OCI-LY3 (cell line): ENCODE measurements at regions not wholly inside any gene's neighbourhood (a gene's known extent, or its start where the extent isn't known, plus 50 kb on each side); places are given as distances from the start of the nearest gene placed in this dataset.
A peak's percentile ranks its signal among the peaks of the same experiment; 100 is the strongest.
"Not testable (repeated sequence)": the region's sequence is repeated elsewhere in the genome, so short reads cannot be mapped to it uniquely, and the experiment has no call there.

Experiments
- H2AFZ ChIP-seq: fragments of 200-600, 300-600 bp; shearing (Covaris generic); 2 replicates; pipeline ENCODE4 v1.6.0; 2014; ENCODE audit warnings: antibody characterized with exemption, low read depth, low read length
- H3K27ac ChIP-seq: fragments of 200-600, 300-600 bp; sonication (generic); 2 replicates; pipeline ENCODE4 v1.5.1; 2014; ENCODE audit warnings: mild to moderate bottlenecking, low read length, moderate library complexity, mixed read lengths
- H3K27me3 ChIP-seq: fragments of 200-600, 300-600 bp; sonication (generic); 2 replicates; pipeline ENCODE4 v1.6.1; 2014; ENCODE audit warnings: low read depth, low read length, mixed read lengths
- H3K36me3 ChIP-seq: fragments of 200-600, 300-600 bp; sonication (generic); replicated peaks from 2 replicates; pipeline ENCODE3; 2014; ENCODE audit warnings: low read depth, low read length, mixed read lengths
- H3K4me1 ChIP-seq: fragments of 300-600, 200-600 bp; sonication (generic); 2 replicates; pipeline ENCODE4 v1.6.1; 2014; ENCODE audit warnings: low read length, mixed read lengths
- H3K4me2 ChIP-seq: fragments of 200-600, 300-600 bp; sonication (generic); 2 replicates; pipeline ENCODE4 v1.6.1; 2014; ENCODE audit warnings: low read length, mixed read lengths
- H3K4me3 ChIP-seq: fragments of 300-600, 200-600 bp; sonication (generic); 2 replicates; pipeline ENCODE4 v1.5.1; 2014; ENCODE audit warnings: antibody characterized with exemption, mild to moderate bottlenecking, low read length, moderate library complexity
- H3K79me2 ChIP-seq: fragments of 300-600, 200-600 bp; shearing (Covaris generic); 2 replicates; pipeline ENCODE4 v1.6.1; 2014; ENCODE audit warnings: mild to moderate bottlenecking, low read length, mixed read lengths
- H3K9ac ChIP-seq: fragments of 300-600, 200-600 bp; shearing (Covaris generic); 2 replicates; pipeline ENCODE4 v1.6.0; 2014; ENCODE audit warnings: mild to moderate bottlenecking, low read length, moderate library complexity
- H3K9me3 ChIP-seq: fragments of 200-600, 300-600 bp; shearing (Covaris generic); 2 replicates; pipeline ENCODE4 v1.6.1; 2014; ENCODE audit warnings: low read length, mixed read lengths; ENCODE audit not compliant: insufficient read depth
- H4K20me1 ChIP-seq: fragments of 200-600, 300-600 bp; sonication (generic); 2 replicates; pipeline ENCODE4 v1.6.1; 2016; ENCODE audit warnings: low read length, mixed read lengths; ENCODE audit not compliant: insufficient read depth
- CTCF ChIP-seq: fragments of 200-600, 300-600 bp; sonication (generic); IDR thresholded peaks from 2 replicates; pipeline ENCODE4 v1.5.1; 2014; ENCODE audit warnings: antibody characterized with exemption, low read length, low read depth
- EZH2phosphoT487 ChIP-seq: fragments of 200-600 bp; shearing (Covaris generic); IDR thresholded peaks from 2 replicates; pipeline ENCODE4 v1.6.1; 2018; ENCODE audit warnings: antibody characterized with exemption, mixed run types, low read depth

- Histone ChIP-seq H3K9me3 (no peaks in the 10 kb centered on the region), H3K36me3 (no peaks in the 10 kb centered on the region), H3K4me3 (no peak overlapping the region), H3K27me3 (no peaks in the 10 kb centered on the region), H3K4me1 (no peaks in the 10 kb centered on the region), H3K9ac (no peak overlapping the region), H3K27ac (no peak overlapping the region), H3K4me2 (no peak overlapping the region), H4K20me1 (no peaks in the 10 kb centered on the region), H3K79me2 (no peaks in the 10 kb centered on the region), H2AFZ (no peak overlapping the region)
- TF ChIP-seq EZH2phosphoT487, result no peak
- TF ChIP-seq CTCF, result peak; percentile 68
These were observed 131.8 kb downstream of the OR13H1 start for GRCh38 chrX:131675596-131676194.

- no peak for TF ChIP-seq EZH2phosphoT487
- peak; percentile 56 for TF ChIP-seq CTCF
- H3K27ac ChIP-seq, result no peak overlapping the region
- H3K27me3 ChIP-seq, result no peaks in the 10 kb centered on the region
- H3K9ac ChIP-seq, result no peak overlapping the region
- no peaks in the 10 kb centered on the region for H3K79me2 ChIP-seq
- no peaks in the 10 kb centered on the region for H3K9me3 ChIP-seq
- no peaks in the 10 kb centered on the region for H4K20me1 ChIP-seq
- no peak overlapping the region for H3K4me2 ChIP-seq
- H3K4me1 ChIP-seq, result no peaks in the 10 kb centered on the region
- 0 out of 2 replicates have a peak overlapping the region, but pooled peaks have one; percentile 15 for H2AFZ ChIP-seq
- no peaks in the 10 kb centered on the region for H3K36me3 ChIP-seq
- no peak overlapping the region for H3K4me3 ChIP-seq
These were observed 134.1 kb downstream of the OR13H1 start for GRCh38 chrX:131677655-131678628.

GRCh38 chrX:131682735-131683134 lies 138.9 kb downstream of the OR13H1 start:
- H4K20me1 ChIP-seq, H3K9ac ChIP-seq, H3K79me2 ChIP-seq, H3K4me3 ChIP-seq, H2AFZ ChIP-seq, H3K36me3 ChIP-seq, H3K4me1 ChIP-seq, H3K9me3 ChIP-seq, H3K27me3 ChIP-seq, H3K27ac ChIP-seq, H3K4me2 ChIP-seq: not testable (repeated sequence)

DNA sequence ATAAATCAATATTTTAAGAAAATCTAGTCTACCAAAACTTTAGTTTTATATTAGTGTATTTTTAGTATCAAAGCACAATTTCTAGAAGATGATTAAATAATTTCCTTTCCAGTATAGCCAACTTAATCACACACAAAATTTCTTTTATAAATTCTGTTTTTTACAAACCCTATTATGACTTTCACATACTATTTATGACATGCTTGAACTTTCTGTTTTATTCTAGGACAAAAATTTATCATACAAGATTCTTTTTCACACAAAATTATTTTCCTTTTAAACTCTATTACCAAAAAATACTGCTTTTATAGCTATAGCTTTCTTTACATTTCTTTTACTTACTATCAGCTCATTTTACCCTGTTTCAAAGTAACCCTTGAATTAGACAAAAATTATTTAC lies 149.5 kb downstream of the OR13H1 start:
- Histone ChIP-seq H3K27ac (no peak overlapping the region), H2AFZ (no peak overlapping the region), H3K27me3 (no peaks in the 10 kb centered on the region), H3K9me3 (no peaks in the 10 kb centered on the region), H3K9ac (no peak overlapping the region), H3K4me2 (no peak overlapping the region), H4K20me1 (no peaks in the 10 kb centered on the region), H3K4me3 (no peak overlapping the region), H3K4me1 (no peaks in the 10 kb centered on the region), H3K36me3 (no peaks in the 10 kb centered on the region), H3K79me2 (no peaks in the 10 kb centered on the region)
- TF ChIP-seq CTCF (no peak), EZH2phosphoT487 (no peak)

DNA sequence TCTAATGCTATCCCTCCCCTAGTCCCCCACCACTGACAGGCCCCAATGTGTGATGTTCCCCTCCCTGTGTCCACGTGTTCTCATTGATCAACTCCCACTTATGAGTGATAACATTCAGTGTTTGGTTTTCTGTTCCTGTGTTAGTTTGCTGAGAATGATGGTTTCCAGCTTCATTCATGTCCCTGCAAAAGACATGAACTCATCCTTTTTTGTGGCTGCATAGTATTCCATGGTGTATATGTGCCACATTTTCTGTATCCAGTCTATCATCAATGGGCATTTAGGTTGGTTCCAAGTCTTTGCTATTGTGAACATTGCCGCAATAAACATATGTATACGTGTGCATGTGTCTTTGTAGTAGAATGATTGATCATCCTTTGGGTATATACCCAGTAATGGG lies 153.1 kb downstream of the OR13H1 start:
- not testable (repeated sequence) for H3K4me1 ChIP-seq, H3K79me2 ChIP-seq, H4K20me1 ChIP-seq, H3K27me3 ChIP-seq, H3K9me3 ChIP-seq, H2AFZ ChIP-seq, H3K4me2 ChIP-seq, H3K36me3 ChIP-seq, H3K4me3 ChIP-seq, H3K9ac ChIP-seq, H3K27ac ChIP-seq
